ENCODE measurements at regions not wholly inside any gene's neighbourhood (a gene's known extent, or its start where the extent isn't known, plus 50 kb on each side); places are given as distances from the start of the nearest gene placed in this dataset.

DNA sequence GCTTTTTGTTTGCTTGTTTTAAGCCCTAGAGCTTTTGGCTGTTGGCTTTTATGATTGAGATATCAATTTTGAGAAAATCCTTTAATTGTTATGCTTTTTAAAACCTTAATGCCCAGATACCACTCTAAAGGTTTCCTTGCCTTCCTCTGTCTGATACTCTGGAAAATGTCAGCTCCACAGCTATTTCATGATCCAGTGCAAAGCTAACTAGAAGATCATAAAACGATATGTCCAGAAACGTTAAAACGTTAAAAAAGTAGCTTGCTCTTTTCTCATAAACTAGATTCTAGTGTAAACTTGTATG is 189.5 kb upstream of the TENT5A start:
- DNase-seq: no peak
- no peaks in the 10 kb centered on the region; the same call in 1 of the 2 replicates for H3K27me3 Mint-ChIP-seq (ENCODE audit: insufficient read depth)
- H3K9me3 Mint-ChIP-seq: no peaks in the 10 kb centered on the region
- peaks cover 59% of the 10 kb centered on the region for H3K4me1 Mint-ChIP-seq (ENCODE audit: low read depth)
- H3K36me3 Mint-ChIP-seq (ENCODE audit: low read depth): no peaks in the 10 kb centered on the region; the same call in 1 of the 2 replicates
- H3K27ac Mint-ChIP-seq: no peak overlapping the region
- no peak overlapping the region for H3K4me3 Mint-ChIP-seq
- TF ChIP-seq, protein P1, sequence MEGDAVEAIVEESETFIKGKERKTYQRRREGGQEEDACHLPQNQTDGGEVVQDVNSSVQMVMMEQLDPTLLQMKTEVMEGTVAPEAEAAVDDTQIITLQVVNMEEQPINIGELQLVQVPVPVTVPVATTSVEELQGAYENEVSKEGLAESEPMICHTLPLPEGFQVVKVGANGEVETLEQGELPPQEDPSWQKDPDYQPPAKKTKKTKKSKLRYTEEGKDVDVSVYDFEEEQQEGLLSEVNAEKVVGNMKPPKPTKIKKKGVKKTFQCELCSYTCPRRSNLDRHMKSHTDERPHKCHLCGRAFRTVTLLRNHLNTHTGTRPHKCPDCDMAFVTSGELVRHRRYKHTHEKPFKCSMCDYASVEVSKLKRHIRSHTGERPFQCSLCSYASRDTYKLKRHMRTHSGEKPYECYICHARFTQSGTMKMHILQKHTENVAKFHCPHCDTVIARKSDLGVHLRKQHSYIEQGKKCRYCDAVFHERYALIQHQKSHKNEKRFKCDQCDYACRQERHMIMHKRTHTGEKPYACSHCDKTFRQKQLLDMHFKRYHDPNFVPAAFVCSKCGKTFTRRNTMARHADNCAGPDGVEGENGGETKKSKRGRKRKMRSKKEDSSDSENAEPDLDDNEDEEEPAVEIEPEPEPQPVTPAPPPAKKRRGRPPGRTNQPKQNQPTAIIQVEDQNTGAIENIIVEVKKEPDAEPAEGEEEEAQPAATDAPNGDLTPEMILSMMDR (IDR thresholded peaks at IDR 0.05): no peak

GRCh38 chr6:81940451-81940985 is 188.0 kb upstream of the TENT5A start:
- Mint-ChIP-seq H3K27me3 (ENCODE audit: insufficient read depth) (no peaks in the 10 kb centered on the region), H3K9me3 (no peaks in the 10 kb centered on the region), H3K4me3 (peak overlapping the region; percentile 81; the same call in 1 of the 2 replicates), H3K36me3 (ENCODE audit: low read depth) (peaks cover 4% of the 10 kb centered on the region; the same call in 1 of the 2 replicates), H3K27ac (peak overlapping the region; percentile 94), H3K4me1 (ENCODE audit: low read depth) (peaks cover 58% of the 10 kb centered on the region)
- TF ChIP-seq, protein P1 (IDR thresholded peaks at IDR 0.05): no peak
- DNase-seq: no peak

DNA sequence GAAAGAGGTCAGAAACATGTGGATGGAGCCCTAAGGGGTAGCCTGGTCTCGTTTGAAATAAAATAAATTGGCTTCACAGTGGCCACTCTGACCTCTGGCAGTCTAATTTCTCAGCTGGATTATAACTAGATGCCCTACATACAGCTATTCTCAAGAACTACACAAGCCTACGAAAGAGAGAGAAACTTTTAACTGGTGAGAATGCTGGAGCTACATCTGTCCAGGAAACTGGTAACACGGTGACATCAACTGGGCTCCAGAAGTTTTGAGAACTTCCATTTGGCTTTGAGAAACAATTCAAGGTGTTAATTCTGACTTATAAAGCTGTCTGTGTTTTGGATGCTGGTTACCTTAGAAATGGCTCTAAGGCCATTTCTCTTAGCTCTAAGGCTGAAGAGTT is 187.3 kb upstream of the TENT5A start:
- Mint-ChIP-seq H3K4me3 (peak overlapping the region; percentile 81), H3K36me3 (ENCODE audit: low read depth) (peaks cover 4% of the 10 kb centered on the region; the same call in 1 of the 2 replicates), H3K27me3 (ENCODE audit: insufficient read depth) (no peaks in the 10 kb centered on the region), H3K4me1 (ENCODE audit: low read depth) (peaks cover 58% of the 10 kb centered on the region), H3K27ac (peak overlapping the region; percentile 94), H3K9me3 (no peaks in the 10 kb centered on the region)
- TF ChIP-seq, protein P1 (IDR thresholded peaks at IDR 0.05): no peak
- no peak for DNase-seq

- TF ChIP-seq, protein P1 (IDR thresholded peaks at IDR 0.05): no peak
- DNase-seq: peak; percentile 66
- Mint-ChIP-seq H3K4me1 (ENCODE audit: low read depth) (peaks cover 63% of the 10 kb centered on the region), H3K27me3 (ENCODE audit: insufficient read depth) (no peaks in the 10 kb centered on the region), H3K9me3 (no peaks in the 10 kb centered on the region), H3K36me3 (ENCODE audit: low read depth) (peaks cover 4% of the 10 kb centered on the region; the same call in 1 of the 2 replicates), H3K27ac (peak overlapping the region; percentile 94), H3K4me3 (peak overlapping the region; percentile 81)
Measured at GRCh38 chr6:81938991-81939732, 186.7 kb upstream of the TENT5A start.

DNA sequence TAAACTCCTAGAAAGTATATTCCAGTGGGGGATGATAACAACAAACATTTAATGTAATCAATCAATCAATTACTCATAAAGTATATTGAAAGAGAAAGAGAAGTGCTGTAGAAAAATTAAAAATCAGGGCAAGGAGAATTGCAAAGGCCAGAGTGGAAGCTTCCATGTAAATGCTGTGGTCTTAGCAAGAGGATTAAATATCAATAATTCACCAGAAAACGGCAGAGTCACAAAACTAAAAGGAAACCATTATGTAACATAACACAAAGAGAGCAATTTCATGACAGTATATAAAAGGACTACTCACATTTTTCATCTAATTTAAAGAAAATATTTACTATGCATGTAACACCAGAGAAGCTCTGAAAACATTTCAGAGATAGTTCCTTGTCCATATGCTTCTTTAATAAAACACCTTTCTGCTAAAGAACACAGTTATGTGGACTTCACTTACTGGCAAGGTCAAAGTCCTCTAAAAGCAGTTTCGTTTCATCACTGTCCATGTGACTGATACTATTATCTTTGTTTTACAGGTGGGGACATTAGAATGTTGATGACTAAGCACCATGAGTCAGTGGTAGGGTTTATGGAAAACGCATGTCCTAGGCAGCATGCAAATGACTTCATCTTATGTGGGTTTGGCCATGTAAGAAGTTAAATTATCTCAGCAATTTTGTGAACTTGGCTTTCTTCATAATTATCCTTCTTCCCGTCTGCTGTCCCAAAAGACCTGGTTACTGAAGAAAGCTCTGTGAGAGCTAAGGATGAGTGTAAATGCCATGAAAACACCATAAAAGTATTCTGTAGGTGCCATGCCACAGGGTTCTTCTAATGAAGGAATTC is 185.8 kb upstream of the TENT5A start:
- H3K4me1 Mint-ChIP-seq (ENCODE audit: low read depth): peaks cover 73% of the 10 kb centered on the region
- H3K9me3 Mint-ChIP-seq: no peaks in the 10 kb centered on the region
- TF ChIP-seq, protein P1 (IDR thresholded peaks at IDR 0.05): no peak
- DNase-seq: peak; percentile 88
- H3K36me3 Mint-ChIP-seq (ENCODE audit: low read depth): peaks cover 4% of the 10 kb centered on the region; the same call in 1 of the 2 replicates
- H3K27me3 Mint-ChIP-seq (ENCODE audit: insufficient read depth): no peaks in the 10 kb centered on the region
- peak overlapping the region; percentile 81 for H3K4me3 Mint-ChIP-seq
- peak overlapping the region; percentile 94 for H3K27ac Mint-ChIP-seq
